AG10803 (cell line): ENCODE measurements at regions not wholly inside any gene's neighbourhood (a gene's known extent, or its start where the extent isn't known, plus 50 kb on each side); places are given as distances from the start of the nearest gene placed in this dataset.
"Not testable (repeated sequence)": the region's sequence is repeated elsewhere in the genome, so short reads cannot be mapped to it uniquely, and the experiment has no call there.

Experiments used
- DNase-seq: peaks from one replicate; pipeline ENCODE4 v3.0.0; 2010; ENCODE audit warnings: low read depth
- H3K4me3 ChIP-seq: 2 replicates; pipeline ENCODE4 v1.5.1; 2011; ENCODE audit warnings: mild to moderate bottlenecking, low read length, control low read depth
- CTCF ChIP-seq: conservative IDR thresholded peaks from 2 replicates; pipeline ENCODE4 v1.5.1; 2011; ENCODE audit warnings: mild to moderate bottlenecking, low read length, control low read depth, inconsistent platforms

- DNase-seq, result no peak
- H3K4me3 ChIP-seq, result no peak overlapping the region
- TF ChIP-seq CTCF, result no peak
Measured at GRCh38 chr16:9665851-9666271, 516.4 kb downstream of the GRIN2A start.

GRCh38 chr16:9666834-9667480, 515.3 kb downstream of the GRIN2A start:
- DNase-seq, result no peak
- TF ChIP-seq CTCF, result no peak
- no peak overlapping the region for H3K4me3 ChIP-seq

- DNase-seq, result no peak
- no peak for TF ChIP-seq CTCF
- no peak overlapping the region for H3K4me3 ChIP-seq
Measured at GRCh38 chr16:9670033-9670432, 512.2 kb downstream of the GRIN2A start.

- H3K4me3 ChIP-seq, DNase-seq: not testable (repeated sequence)
Measured at GRCh38 chr16:9670616-9671015, 511.6 kb downstream of the GRIN2A start.

- not testable (repeated sequence) for DNase-seq, H3K4me3 ChIP-seq
Measured at GRCh38 chr16:9676560-9677300, 505.5 kb downstream of the GRIN2A start.

GRCh38 chr16:9677301-9677653, 505.0 kb downstream of the GRIN2A start:
- H3K4me3 ChIP-seq, result no peak overlapping the region
- no peak for DNase-seq
- TF ChIP-seq CTCF, result no peak

- no peak for DNase-seq
- TF ChIP-seq CTCF, result no peak
- H3K4me3 ChIP-seq, result no peak overlapping the region
Measured at GRCh38 chr16:9679213-9679767, 502.9 kb downstream of the GRIN2A start.

GRCh38 chr16:9680019-9680655, 502.1 kb downstream of the GRIN2A start:
- no peak for TF ChIP-seq CTCF
- no peak overlapping the region for H3K4me3 ChIP-seq
- no peak for DNase-seq
